K562 (cell line): ENCODE measurements at regions not wholly inside any gene's neighbourhood (a gene's known extent, or its start where the extent isn't known, plus 50 kb on each side); places are given as distances from the start of the nearest gene placed in this dataset.

Experiments
- BRD9 ChIP-seq: fragments of 450-650 bp; IDR thresholded peaks from 2 replicates; pipeline ENCODE4 v1.6.1; 2018; ENCODE audit warnings: low read depth; ENCODE audit not compliant: partially characterized antibody
- GTF2F1 ChIP-seq: IDR thresholded peaks from 2 replicates; pipeline ENCODE4 v1.6.1; 2011; ENCODE audit warnings: low read depth, low read length, improper control_type of control experiment
- LEF1 ChIP-seq: fragments of 450-650 bp; IDR thresholded peaks from 2 replicates; pipeline ENCODE4 v1.6.1; 2016; ENCODE audit warnings: mild to moderate bottlenecking
- SNRNP70 ChIP-seq: fragments of 200-400 bp; formaldehyde crosslinking; optimal IDR thresholded peaks from 2 replicates; pipeline ENCODE3; 2017; ENCODE audit warnings: low read depth, low read length
- U2AF2 ChIP-seq: fragments of 200-400 bp; formaldehyde crosslinking; optimal IDR thresholded peaks from 2 replicates; pipeline ENCODE3; 2017; ENCODE audit warnings: low read depth, mild to moderate bottlenecking, low read length
- ZNF212 ChIP-seq: fragments of 450-650 bp; formaldehyde crosslinking; IDR thresholded peaks from 2 replicates; pipeline ENCODE4 v1.4.0; 2020; ENCODE audit warnings: mild to moderate bottlenecking
- ZNF354B ChIP-seq: fragments of 250-450 bp; sonication (Bioruptor Pico); IDR thresholded peaks from 2 replicates; pipeline ENCODE4 v1.4.0; 2020
- ZNF551 ChIP-seq: fragments of 250-450 bp; sonication (Bioruptor Pico); IDR thresholded peaks from 2 replicates; pipeline ENCODE4 v1.5.0; 2021; ENCODE audit warnings: mild to moderate bottlenecking, moderate library complexity
- ZNF589 ChIP-seq: fragments of 200-800 bp; sonication (Bioruptor generic); IDR thresholded peaks from 2 replicates; pipeline ENCODE4 v1.6.1; 2016; ENCODE audit warnings: low read depth, missing genetic modification characterization, missing compliant biosample characterization
- TF ChIP-seq, protein P1 (sequence below): fragments of 450-650 bp; IDR thresholded peaks from 2 replicates; pipeline ENCODE4 v1.6.1; 2016; ENCODE audit warnings: low read depth
- TF ChIP-seq, protein P2 (sequence below): fragments of 450-650 bp; formaldehyde crosslinking; IDR thresholded peaks from 2 replicates; pipeline ENCODE4 v1.4.0; 2020; ENCODE audit warnings: mild to moderate bottlenecking, moderate library complexity
- TF ChIP-seq, protein P3 (sequence below), 2 experiments: fragments of 450-650 bp; formaldehyde crosslinking in 1 of 2; IDR thresholded peaks; 2 replicates each; pipeline versions ENCODE4 v1.4.0 to v1.6.1; 2014 to 2020; ENCODE audit warnings: mild to moderate bottlenecking in 2 of 2, borderline replicate concordance in 1 of 2, low read depth in 1 of 2

DNA sequence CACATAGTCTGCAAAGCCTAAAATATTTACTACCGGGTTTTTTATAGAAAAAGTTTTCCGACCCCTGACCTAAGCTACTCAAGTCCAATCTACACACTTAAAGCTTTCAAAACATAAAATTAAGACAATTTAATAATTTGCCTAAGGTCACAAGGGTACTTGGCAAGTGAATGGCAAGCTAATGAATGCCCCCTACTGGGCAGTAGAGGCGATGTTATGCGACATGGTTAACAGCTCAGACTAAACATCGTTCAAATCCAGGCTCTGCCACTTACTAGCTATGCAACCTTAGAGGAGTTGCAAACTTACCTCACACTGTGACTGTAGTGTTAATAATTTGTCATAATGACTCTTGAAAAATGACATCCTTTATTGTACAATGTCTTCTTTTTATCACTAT is 317.2 kb upstream of the NFIA start (continued):
- TF ChIP-seq, protein P1, sequence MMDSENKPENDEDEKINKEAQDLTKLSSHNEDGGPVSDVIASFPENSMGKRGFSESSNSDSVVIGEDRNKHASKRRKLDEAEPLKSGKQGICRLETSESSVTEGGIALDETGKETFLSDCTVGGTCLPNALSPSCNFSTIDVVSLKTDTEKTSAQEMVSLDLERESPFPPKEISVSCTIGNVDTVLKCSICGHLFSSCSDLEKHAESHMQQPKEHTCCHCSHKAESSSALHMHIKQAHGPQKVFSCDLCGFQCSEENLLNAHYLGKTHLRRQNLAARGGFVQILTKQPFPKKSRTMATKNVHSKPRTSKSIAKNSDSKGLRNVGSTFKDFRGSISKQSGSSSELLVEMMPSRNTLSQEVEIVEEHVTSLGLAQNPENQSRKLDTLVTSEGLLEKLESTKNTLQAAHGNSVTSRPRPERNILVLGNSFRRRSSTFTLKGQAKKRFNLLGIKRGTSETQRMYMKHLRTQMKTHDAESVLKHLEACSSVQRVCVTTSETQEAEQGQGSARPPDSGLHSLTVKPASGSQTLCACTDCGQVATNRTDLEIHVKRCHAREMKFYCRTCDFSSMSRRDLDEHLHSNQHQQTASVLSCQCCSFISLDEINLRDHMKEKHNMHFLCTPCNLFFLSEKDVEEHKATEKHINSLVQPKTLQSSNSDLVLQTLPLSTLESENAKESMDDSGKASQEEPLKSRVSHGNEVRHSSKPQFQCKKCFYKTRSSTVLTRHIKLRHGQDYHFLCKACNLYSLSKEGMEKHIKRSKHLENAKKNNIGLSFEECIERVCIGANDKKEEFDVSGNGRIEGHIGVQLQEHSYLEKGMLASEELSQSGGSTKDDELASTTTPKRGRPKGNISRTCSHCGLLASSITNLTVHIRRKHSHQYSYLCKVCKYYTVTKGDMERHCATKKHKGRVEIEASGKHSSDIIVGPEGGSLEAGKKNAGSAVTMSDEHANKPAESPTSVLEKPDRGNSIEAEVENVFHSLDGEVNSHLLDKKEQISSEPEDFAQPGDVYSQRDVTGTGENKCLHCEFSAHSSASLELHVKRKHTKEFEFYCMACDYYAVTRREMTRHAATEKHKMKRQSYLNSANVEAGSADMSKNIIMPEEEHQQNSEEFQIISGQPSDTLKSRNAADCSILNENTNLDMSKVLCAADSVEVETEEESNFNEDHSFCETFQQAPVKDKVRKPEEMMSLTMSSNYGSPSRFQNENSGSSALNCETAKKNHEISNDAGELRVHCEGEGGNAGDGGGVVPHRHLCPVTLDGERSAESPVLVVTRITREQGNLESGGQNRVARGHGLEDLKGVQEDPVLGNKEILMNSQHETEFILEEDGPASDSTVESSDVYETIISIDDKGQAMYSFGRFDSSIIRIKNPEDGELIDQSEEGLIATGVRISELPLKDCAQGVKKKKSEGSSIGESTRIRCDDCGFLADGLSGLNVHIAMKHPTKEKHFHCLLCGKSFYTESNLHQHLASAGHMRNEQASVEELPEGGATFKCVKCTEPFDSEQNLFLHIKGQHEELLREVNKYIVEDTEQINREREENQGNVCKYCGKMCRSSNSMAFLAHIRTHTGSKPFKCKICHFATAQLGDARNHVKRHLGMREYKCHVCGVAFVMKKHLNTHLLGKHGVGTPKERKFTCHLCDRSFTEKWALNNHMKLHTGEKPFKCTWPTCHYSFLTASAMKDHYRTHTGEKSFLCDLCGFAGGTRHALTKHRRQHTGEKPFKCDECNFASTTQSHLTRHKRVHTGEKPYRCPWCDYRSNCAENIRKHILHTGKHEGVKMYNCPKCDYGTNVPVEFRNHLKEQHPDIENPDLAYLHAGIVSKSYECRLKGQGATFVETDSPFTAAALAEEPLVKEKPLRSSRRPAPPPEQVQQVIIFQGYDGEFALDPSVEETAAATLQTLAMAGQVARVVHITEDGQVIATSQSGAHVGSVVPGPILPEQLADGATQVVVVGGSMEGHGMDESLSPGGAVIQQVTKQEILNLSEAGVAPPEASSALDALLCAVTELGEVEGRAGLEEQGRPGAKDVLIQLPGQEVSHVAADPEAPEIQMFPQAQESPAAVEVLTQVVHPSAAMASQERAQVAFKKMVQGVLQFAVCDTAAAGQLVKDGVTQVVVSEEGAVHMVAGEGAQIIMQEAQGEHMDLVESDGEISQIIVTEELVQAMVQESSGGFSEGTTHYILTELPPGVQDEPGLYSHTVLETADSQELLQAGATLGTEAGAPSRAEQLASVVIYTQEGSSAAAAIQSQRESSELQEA: no peak
- TF ChIP-seq, protein P2, sequence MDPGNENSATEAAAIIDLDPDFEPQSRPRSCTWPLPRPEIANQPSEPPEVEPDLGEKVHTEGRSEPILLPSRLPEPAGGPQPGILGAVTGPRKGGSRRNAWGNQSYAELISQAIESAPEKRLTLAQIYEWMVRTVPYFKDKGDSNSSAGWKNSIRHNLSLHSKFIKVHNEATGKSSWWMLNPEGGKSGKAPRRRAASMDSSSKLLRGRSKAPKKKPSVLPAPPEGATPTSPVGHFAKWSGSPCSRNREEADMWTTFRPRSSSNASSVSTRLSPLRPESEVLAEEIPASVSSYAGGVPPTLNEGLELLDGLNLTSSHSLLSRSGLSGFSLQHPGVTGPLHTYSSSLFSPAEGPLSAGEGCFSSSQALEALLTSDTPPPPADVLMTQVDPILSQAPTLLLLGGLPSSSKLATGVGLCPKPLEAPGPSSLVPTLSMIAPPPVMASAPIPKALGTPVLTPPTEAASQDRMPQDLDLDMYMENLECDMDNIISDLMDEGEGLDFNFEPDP (CRISPR knock-in tag): no peak
- no peak for TF ChIP-seq ZNF551 (CRISPR knock-in tag)
- no peak for TF ChIP-seq ZNF354B (CRISPR knock-in tag)
- no peak for TF ChIP-seq LEF1
- TF ChIP-seq ZNF212: no peak
- TF ChIP-seq BRD9: no peak
- no peak for TF ChIP-seq SNRNP70
- TF ChIP-seq ZNF589: no peak
- no peak for TF ChIP-seq GTF2F1
- no peak for TF ChIP-seq U2AF2
- TF ChIP-seq, protein P3, sequence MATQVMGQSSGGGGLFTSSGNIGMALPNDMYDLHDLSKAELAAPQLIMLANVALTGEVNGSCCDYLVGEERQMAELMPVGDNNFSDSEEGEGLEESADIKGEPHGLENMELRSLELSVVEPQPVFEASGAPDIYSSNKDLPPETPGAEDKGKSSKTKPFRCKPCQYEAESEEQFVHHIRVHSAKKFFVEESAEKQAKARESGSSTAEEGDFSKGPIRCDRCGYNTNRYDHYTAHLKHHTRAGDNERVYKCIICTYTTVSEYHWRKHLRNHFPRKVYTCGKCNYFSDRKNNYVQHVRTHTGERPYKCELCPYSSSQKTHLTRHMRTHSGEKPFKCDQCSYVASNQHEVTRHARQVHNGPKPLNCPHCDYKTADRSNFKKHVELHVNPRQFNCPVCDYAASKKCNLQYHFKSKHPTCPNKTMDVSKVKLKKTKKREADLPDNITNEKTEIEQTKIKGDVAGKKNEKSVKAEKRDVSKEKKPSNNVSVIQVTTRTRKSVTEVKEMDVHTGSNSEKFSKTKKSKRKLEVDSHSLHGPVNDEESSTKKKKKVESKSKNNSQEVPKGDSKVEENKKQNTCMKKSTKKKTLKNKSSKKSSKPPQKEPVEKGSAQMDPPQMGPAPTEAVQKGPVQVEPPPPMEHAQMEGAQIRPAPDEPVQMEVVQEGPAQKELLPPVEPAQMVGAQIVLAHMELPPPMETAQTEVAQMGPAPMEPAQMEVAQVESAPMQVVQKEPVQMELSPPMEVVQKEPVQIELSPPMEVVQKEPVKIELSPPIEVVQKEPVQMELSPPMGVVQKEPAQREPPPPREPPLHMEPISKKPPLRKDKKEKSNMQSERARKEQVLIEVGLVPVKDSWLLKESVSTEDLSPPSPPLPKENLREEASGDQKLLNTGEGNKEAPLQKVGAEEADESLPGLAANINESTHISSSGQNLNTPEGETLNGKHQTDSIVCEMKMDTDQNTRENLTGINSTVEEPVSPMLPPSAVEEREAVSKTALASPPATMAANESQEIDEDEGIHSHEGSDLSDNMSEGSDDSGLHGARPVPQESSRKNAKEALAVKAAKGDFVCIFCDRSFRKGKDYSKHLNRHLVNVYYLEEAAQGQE (IDR thresholded peaks at IDR 0.05; ENCODE audit: borderline replicate concordance): peak; percentile 61; the same call in 1 of the 2 replicates
- TF ChIP-seq, protein P3 (CRISPR knock-in tag; IDR thresholded peaks at IDR 0.05; ENCODE audit: low read depth): no peak
